Medulla oblongata (tissue), 1 donor: ENCODE measurements at regions not wholly inside any gene's neighbourhood (a gene's known extent, or its start where the extent isn't known, plus 50 kb on each side); places are given as distances from the start of the nearest gene placed in this dataset.

Source experiments
- DNase-seq: peaks from one replicate; pipeline ENCODE4 v3.0.0-alpha.2; 2015; ENCODE audit errors: extremely low spot score

DNA sequence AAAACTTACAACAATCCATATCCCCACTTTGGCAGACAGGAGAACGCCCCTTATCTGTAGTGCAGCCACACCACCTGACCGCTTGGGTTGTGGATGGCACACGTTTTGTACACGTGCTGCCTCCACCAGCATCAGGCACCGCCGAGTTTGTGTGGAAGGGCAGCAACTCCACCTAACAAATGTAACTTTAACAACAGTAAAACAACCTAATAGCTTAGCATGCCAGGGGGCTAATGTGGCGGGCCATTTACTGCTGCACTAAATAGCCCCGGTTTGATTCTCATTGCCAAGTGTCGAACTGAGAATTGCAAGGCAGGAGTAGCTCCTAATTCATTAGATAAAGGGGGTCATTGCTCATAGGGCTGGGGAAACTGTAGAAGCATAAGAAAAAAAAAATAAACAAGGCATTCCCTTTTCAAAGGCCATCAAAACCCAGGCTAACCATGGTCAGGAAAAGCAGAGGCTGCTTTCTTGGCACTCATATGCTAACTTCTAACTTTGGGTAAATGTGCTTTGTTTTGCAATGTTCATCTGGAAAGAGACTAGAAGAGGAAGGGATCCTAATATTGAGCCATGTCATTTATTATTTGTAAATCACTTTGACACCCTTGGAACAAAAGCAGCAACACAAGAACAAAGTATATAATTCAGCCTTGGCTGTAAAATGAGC is 279.7 kb upstream of the SOX5 start:
- DNase-seq, result peak; percentile 30

DNA sequence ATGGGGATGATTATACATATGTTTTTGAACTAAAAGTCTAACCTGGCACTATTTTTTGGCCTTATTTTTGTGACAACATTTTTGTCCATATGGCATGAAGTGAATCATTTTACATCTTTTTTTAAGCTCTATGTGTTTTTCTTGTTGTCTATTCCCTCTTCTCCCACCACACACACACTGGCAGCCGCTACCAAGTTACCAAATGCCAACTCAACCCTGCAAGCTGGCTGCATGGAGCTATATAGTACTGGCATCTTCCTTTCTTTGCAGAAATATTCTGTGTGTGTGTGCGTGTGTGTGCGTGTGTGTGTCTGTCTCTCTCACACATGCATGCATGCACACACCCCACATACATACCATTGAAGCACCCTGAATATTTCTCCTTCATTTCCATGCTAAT is 278.9 kb upstream of the SOX5 start:
- no peak for DNase-seq

DNA sequence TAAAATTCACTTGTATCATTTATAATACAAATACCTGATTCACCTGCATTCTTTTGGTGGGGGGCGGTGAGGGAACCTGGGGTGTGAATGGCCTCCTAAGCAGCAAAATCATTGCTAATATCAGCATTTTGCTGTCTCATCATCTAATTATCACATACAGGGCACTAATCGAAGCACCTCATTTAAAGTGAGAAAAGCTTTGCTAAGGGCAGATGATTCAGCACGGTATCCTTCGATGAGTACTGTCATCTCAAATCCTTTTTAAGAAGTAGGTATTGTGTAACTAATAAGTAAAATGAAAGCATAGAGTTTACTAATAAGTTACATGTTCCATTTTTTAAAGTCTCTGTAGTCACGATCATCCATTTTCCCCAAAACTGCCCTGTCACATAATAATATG is 278.1 kb upstream of the SOX5 start:
- no peak for DNase-seq

- DNase-seq, result peak; percentile 9
These were observed 277.4 kb upstream of the SOX5 start for GRCh38 chr12:24226745-24227350.

GRCh38 chr12:24224401-24224800 is 274.9 kb upstream of the SOX5 start:
- no peak for DNase-seq

GRCh38 chr12:24223926-24224325 is 274.5 kb upstream of the SOX5 start:
- DNase-seq, result no peak

GRCh38 chr12:24222968-24223367 is 273.5 kb upstream of the SOX5 start:
- no peak for DNase-seq

DNA sequence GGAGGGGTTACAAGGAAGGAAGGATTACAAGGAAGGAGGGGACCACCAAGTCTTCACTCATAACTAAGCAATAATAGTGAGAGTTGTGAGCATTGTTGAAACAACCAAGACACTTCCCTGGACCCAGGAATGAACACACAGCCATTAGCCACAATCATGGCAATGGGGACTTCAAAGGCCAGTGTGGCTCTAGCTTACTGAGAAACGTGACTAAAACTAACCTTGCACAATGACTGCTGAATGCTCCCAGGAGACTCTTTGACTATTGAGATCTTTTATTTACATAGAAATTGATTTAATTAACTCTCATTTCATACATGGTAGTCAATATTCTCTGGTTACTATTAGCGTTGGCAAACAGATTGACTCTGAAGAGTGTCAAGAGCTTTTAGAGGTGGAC is 263.0 kb upstream of the SOX5 start:
- DNase-seq, result no peak

GRCh38 chr12:24206621-24207020 is 257.2 kb upstream of the SOX5 start:
- no peak for DNase-seq

- no peak for DNase-seq
These were observed 251.9 kb upstream of the SOX5 start for GRCh38 chr12:24201258-24201970.

- no peak for DNase-seq
These were observed 250.5 kb upstream of the SOX5 start for GRCh38 chr12:24200010-24200409.

DNA sequence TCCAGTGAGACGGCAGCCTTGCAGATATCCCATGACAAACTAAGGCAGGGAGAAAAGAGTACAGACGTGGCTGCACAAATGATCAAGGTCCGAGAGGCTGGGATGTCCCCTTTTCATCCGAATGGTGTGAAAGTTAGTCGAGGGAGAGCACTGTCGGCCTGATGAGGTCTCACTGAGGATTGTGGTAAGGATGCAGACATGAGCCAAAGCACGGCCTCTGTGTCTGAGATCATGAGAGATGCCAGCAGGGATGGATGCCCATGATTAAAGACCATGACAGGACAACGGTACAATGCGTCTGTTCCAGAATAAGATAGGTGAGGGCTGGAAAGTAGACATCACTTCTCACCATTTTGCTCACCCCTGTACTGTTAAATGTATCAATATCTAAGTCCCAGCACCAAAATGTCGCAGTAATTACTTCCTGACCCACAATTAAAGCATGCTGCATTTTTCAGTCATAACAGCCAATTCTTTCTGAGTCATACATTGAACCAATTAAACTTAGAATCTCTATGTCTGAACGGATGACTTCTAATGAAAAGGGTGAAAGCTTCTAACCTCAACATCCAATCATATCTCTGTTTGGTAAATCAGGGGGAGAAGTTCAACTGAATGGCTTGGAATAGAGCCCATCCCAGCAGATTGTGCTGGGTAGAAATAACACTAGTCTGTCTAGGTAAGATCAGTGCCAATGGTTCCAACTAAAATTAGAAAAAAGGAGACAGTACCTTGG is 249.6 kb upstream of the SOX5 start:
- no peak for DNase-seq

DNA sequence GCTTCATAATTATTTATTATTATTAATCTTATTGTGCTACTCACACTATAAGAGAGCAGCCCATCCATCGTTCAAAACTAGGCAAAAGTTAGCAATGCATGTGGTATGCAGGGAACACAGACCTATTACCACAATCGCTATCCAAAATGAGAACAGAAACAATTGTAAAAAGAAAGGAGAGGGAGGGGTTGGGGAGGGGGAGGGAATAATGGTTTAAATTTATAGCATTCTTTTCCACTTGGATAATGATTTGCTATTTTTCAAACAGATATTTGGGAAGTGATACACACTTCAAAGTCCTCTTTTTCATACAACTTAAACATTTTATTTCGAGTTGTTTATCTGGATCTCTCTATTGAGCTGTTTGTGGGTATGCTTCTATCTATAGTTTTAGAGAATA is 248.6 kb upstream of the SOX5 start:
- DNase-seq, result no peak

DNA sequence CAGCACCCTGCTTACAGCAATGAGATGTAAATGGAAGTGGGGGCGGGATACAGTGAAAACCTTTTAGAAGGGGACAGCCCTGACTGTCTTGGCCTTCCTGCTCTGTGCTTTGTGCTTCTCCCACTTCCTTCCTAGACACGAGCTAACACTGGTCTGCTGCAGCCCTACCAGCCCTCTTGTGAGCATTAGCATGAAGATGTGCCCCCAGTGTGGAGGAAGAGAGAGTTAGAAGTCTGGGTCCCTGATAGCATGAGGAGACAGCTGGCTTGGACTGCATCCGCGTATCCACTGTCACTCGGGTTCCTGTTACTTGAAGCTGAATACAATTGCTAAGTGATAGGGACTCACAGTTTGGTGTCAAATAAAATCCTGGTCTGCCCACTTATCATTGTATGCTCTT is 248.1 kb upstream of the SOX5 start:
- DNase-seq, result no peak

DNA sequence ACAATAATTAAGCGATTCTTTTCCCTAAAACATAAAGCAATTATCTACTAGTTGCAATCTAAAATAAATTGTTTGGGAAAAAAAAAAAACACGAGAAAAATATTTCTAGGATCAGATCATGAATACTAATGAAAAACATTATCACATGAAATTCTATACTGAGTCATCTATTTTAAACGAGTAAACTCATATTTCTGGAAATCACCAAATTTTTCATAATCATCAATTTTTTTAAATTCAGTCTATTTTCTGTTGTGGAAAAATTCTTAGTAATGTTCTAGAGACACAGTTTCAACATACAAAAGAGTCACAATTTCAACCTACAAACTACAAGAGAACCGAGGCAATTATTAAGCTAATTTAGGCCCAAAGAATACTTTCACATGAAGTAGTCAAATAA is 245.6 kb upstream of the SOX5 start:
- no peak for DNase-seq

DNA sequence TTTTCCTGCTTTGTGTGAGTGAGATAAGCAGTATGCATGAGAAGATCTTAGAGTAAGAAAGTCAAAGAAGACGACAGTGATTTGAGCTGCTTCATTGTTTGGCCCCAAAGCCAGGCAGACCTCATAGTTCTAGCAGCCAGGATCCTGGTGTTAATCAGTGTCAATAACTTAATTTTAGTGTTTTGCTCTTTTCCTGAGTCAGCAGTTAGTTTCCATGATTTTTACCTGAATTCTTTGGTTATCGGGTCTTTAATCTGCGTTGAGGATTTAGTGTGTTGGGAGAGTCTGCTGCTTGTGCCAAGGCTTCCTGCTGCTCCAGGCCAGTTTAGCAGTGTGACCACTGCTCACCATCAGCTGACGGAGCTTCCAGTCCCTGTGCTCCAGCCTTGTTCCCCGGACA is 241.6 kb upstream of the SOX5 start:
- no peak for DNase-seq

DNA sequence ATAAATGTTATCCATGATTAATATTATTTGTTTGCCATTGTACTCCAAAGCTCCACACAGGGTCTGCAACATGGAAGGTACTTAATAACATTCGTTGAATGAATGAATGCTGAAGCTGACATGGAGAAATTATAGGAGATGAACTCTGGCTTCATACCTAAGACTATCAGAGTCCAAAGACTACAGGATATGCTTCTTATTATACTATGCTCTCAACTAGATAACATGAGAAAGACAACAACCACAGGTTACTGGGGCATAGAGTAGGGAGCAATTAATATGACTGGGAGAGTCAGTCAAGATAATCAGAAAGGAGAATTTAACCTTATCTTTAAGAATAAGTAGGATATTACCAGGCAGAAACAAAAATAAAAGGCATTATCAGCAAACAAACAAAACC is 236.3 kb upstream of the SOX5 start:
- DNase-seq, result no peak

GRCh38 chr12:24177889-24178288 is 228.4 kb upstream of the SOX5 start:
- peak; percentile 35 for DNase-seq

GRCh38 chr12:24175929-24176328 is 226.5 kb upstream of the SOX5 start:
- no peak for DNase-seq

GRCh38 chr12:24175284-24175683 is 225.8 kb upstream of the SOX5 start:
- no peak for DNase-seq

GRCh38 chr12:24173067-24173466 is 223.6 kb upstream of the SOX5 start:
- no peak for DNase-seq

DNA sequence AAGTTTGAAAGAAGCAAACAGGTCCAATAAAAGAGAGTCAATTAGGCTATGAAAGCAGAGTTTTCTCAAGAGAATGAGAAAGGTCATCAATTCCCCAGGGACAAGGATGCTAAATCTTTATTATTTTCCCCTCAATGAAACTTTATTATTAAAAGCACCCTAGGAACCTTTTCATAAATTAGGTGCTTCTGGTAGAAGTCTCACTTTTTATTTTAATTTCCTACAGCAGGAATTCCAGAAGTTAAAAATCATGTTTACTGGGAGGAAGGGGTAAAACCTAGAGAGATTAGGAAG is 223.2 kb upstream of the SOX5 start:
- no peak for DNase-seq
